Mesodermal cell (in vitro differentiated cells): ENCODE measurements at regions not wholly inside any gene's neighbourhood (a gene's known extent, or its start where the extent isn't known, plus 50 kb on each side); places are given as distances from the start of the nearest gene placed in this dataset.
"Not testable (repeated sequence)": the region's sequence is repeated elsewhere in the genome, so short reads cannot be mapped to it uniquely, and the experiment has no call there.

Source experiments
- H3K27ac ChIP-seq: 2 replicates; pipeline ENCODE4 v1.7.0; 2013; ENCODE audit warnings: mild to moderate bottlenecking, low read depth, low read length, moderate library complexity; ENCODE audit not compliant: severe bottlenecking
- H3K36me3 ChIP-seq: 2 replicates; pipeline ENCODE4 v1.7.1; 2013; ENCODE audit warnings: mild to moderate bottlenecking, low read length, moderate library complexity; ENCODE audit not compliant: control insufficient read depth, insufficient read depth
- H3K4me1 ChIP-seq: one replicate; pipeline ENCODE4 v1.7.1; 2013; ENCODE audit warnings: mild to moderate bottlenecking, low read length; ENCODE audit not compliant: insufficient read depth, control insufficient read depth, poor library complexity, severe bottlenecking
- H3K4me3 ChIP-seq: 2 replicates; pipeline ENCODE4 v1.7.0; 2013; ENCODE audit warnings: low read length, control low read depth, mild to moderate bottlenecking; ENCODE audit not compliant: insufficient read depth, poor library complexity, severe bottlenecking; ENCODE audit errors: extremely low read depth
- H3K9me3 ChIP-seq: 2 replicates; pipeline ENCODE4 v1.7.1; 2013; ENCODE audit warnings: mild to moderate bottlenecking, low read length, moderate library complexity; ENCODE audit not compliant: control insufficient read depth
- WGBS, 2 experiments: methylation state at CpG; one replicate each; pipeline ENCODE4 v1.1.5; 2013; ENCODE audit warnings: missing lambda C conversion rate in 2 of 2; ENCODE audit not compliant: insufficient coverage in 2 of 2; 5-methylcytosine and 5-hydroxymethylcytosine counted together

DNA sequence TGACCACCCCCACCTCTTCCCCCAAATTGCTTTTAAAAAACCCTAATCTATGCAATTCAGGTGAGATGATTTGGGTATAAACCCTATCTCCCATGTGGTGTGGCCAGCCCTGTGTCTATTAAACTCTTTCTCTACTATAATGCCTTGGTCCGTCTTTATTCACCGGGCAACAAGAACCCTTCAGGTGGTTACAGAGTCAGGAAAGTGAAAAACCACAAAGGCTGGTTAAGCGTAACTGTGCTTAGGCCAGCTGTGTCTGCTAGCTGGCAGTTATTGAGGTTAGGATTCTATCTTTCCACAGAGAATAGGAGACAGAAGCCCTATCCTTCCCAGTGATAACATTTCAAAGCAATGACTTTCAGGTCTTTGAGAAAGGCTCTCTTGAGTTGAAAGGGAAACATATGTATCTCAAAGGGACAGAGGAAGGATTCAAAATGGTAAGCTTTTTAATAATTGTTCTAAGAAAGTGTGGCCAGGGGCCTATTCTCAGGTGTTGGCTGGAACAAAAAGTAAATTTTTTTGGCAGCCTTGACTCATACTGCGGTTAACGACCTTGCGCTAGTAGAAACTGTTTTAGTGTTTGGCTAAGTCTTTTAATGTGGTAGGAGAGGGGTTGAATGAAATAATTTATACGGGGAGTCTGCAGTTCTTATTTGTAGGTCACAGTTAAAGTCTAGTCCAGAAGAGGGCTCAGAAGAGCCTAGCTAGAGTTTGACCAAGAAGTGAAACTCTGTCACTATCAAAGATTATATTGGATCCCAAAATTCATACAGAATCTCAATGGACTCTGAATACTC, 89.0 kb downstream of the NPAP1 start:
- Histone ChIP-seq H3K36me3 (no peaks in the 10 kb centered on the region), H3K27ac (no peak overlapping the region), H3K9me3 (peaks cover 14% of the 10 kb centered on the region), H3K4me1 (no peaks in the 10 kb centered on the region), H3K4me3 (no peak overlapping the region)
- 83 to 84% methylated on average over 5 to 6 of the region's 7 CpGs for WGBS, 2 experiments

DNA sequence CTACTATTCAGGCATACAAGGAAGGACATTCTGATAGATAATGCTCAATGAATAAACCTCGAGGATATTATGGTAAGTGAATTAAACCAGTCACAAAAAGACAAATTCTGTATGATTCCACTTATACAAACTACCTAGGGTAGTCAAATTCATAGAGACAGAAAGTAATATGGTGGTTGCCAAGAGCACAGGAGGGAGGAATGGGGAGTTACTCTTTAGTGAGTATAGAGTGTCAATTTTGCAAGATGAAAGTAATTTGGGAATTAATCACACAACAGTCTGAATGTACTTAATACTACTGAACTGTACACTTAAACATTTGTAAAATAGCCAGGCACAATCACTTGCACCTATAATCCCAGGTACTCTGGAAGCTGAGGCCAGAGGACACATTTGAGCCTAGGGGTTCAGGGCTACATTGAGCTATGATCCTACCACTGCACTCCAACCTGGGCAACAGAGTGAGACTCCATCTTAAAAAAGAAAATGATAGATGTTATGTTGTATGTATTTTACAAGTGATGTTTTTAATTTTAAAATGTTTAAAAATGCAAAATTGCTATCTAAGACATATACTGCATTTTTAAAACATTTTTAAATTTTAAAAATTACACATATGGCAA, 91.0 kb downstream of the NPAP1 start:
- Histone ChIP-seq H3K4me1 (no peaks in the 10 kb centered on the region), H3K4me3 (no peak overlapping the region), H3K9me3 (peaks cover 11% of the 10 kb centered on the region), H3K36me3 (no peaks in the 10 kb centered on the region), H3K27ac (no peak overlapping the region)
- no CpG with 5 or more reads among the region's 1 CpG for WGBS, 2 experiments

DNA sequence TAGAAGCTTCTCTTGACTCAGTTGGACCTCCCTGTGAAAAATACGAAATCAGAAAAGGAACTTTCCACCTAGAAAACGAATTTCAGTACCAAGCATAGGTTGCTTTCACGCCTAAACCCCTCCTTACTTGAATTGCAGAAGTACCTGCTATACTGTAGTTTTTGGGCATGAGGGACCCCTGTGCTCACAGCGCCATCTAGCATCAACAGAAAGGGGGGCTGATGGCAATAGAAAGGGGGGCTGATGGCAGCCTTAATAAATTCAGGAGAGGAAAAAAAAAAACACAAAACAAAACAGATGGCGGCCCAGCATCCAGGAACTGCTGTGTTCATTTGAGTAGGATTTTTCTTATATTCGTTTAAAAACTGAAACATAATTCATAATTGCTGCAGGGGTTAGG, 96.7 kb downstream of the NPAP1 start:
- Histone ChIP-seq H3K4me3 (peak overlapping the region; percentile 40), H3K36me3 (no peaks in the 10 kb centered on the region), H3K4me1 (no peaks in the 10 kb centered on the region), H3K27ac (peak overlapping the region; percentile 92), H3K9me3 (no peaks in the 10 kb centered on the region)
- WGBS, 2 experiments, result 17% methylated on average over 1 of the region's 6 CpGs; no CpG with 5 or more reads in 1 of the 2 experiments

GRCh38 chr15:24772686-24773373, 97.3 kb downstream of the NPAP1 start:
- peak overlapping the region; percentile 92 for H3K27ac ChIP-seq
- WGBS, 2 experiments, result 44 to 49% methylated on average over 34 to 39 of the region's 47 CpGs

DNA sequence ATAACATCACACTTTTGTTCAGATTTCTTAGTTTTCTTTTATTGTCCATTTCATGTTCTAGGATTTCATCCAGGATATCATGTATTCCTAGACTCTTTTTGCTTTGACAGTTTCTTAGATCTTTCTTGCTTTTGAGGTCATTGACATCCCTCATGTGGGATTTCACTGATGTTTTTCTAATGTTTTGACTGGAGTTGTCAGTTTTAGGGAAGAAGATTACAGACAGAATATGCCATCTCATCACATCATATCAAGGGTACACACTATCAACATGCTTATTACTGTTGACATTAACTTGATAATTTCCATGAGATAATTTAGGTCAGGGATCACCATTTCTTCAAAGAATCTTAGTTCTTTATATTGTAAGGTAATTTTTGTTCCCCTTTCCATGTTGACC, 101.7 kb downstream of the NPAP1 start:
- H3K27ac ChIP-seq, result no peak overlapping the region
- no peaks in the 10 kb centered on the region for H3K36me3 ChIP-seq
- H3K9me3 ChIP-seq, result no peaks in the 10 kb centered on the region
- H3K4me3 ChIP-seq, result no peak overlapping the region
- no peaks in the 10 kb centered on the region for H3K4me1 ChIP-seq

More at GRCh38 chr15:24772686-24773373, 97.3 kb downstream of the NPAP1 start:
- H3K9me3 ChIP-seq, result no peaks in the 10 kb centered on the region
- H3K4me3 ChIP-seq, result peak overlapping the region; percentile 40
- no peaks in the 10 kb centered on the region for H3K4me1 ChIP-seq
- no peaks in the 10 kb centered on the region for H3K36me3 ChIP-seq

DNA sequence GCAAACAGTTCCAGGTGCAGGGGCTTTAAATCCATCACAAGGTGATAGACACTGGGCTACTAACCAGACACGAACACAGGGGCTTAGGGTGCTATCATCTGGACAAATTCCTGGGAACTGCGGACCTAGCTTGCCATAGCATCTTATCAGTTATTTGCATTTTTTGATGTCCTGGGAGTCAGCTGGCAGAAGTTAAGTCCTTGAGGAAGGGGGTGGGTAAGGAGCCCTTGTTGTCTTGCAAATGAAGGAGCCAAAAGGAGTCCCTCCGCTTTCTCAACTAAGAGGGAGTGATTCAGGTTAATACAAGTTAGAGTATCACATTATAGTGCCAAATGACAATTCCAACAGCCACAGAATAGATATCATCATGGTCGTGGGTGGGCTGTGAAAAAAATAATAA, 108.9 kb downstream of the NPAP1 start:
- 46 to 67% methylated on average over 2 of the region's 4 CpGs for WGBS, 2 experiments
- Histone ChIP-seq H3K4me3 (no peak overlapping the region), H3K9me3 (peaks cover 17% of the 10 kb centered on the region), H3K36me3 (no peaks in the 10 kb centered on the region), H3K27ac (no peak overlapping the region), H3K4me1 (no peaks in the 10 kb centered on the region)

GRCh38 chr15:24786347-24786746, 110.8 kb downstream of the NPAP1 start:
- no peaks in the 10 kb centered on the region for H3K4me1 ChIP-seq
- H3K36me3 ChIP-seq, result no peaks in the 10 kb centered on the region
- no peak overlapping the region for H3K27ac ChIP-seq
- peaks cover 17% of the 10 kb centered on the region for H3K9me3 ChIP-seq
- no CpG with 5 or more reads among the region's 1 CpG for WGBS, 2 experiments
- no peak overlapping the region for H3K4me3 ChIP-seq

GRCh38 chr15:24802624-24803023, 127.0 kb downstream of the NPAP1 start:
- H3K9me3 ChIP-seq, result peaks cover 21% of the 10 kb centered on the region
- H3K36me3 ChIP-seq, H3K4me3 ChIP-seq, H3K27ac ChIP-seq, H3K4me1 ChIP-seq: not testable (repeated sequence)
- WGBS, 2 experiments, result 68 to 77% methylated on average over 5 to 6 of the region's 6 CpGs

GRCh38 chr15:24819680-24820079, 135.1 kb upstream of the SNRPN start:
- H3K4me3 ChIP-seq, result no peak overlapping the region
- 67 to 100% methylated on average over 1 of the region's 2 CpGs for WGBS, 2 experiments

DNA sequence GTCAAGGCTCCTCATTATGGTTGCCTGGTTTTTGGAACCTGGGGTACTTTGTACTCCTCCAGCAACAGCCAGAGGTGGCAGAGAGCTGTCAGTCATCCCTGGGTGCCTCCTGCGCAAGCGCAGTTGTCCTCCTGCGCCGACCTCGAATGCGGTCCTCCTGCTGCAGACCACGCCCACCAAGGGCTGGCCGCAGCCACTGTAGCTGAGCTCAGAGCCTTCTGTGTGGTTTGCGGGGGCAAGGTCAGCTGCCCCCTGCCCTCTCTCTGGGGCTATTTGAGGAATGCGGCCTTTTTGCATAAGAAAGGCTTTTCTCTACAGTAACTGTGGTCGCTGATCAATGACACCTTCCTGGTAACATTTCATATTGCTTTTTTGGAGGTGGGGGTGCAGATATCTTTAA, 131.3 kb upstream of the SNRPN start:
- no peak overlapping the region for H3K27ac ChIP-seq
- no peaks in the 10 kb centered on the region for H3K36me3 ChIP-seq
- peaks cover 17% of the 10 kb centered on the region for H3K9me3 ChIP-seq
- peak overlapping the region; percentile 14 for H3K4me3 ChIP-seq
- 38 to 56% methylated on average over 9 of the region's 11 CpGs for WGBS, 2 experiments
- no peaks in the 10 kb centered on the region for H3K4me1 ChIP-seq

More at GRCh38 chr15:24819680-24820079, 135.1 kb upstream of the SNRPN start:
- Histone ChIP-seq H3K4me1 (no peaks in the 10 kb centered on the region), H3K27ac (no peak overlapping the region), H3K36me3 (no peaks in the 10 kb centered on the region), H3K9me3 (peaks cover 10% of the 10 kb centered on the region)
